ENCODE measurements at regions not wholly inside any gene's neighbourhood (a gene's known extent, or its start where the extent isn't known, plus 50 kb on each side); places are given as distances from the start of the nearest gene placed in this dataset.

DNA sequence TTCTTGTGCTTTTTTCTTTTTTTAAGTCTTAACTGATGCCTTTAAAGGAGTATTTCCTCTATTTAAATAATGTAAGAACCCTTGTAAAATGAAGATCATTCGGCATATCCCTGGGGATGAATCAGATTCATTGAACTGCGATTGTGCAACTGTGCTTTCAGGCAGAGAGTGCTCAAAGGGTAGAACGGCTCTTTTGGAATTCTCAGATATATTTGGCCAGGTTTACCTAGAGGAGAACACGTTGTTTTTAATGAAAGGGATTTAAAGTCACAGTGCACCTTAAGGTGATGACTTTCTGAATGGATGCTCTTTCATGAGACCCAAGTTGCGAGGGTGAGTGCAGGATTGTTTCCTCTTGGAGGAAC, 51.6 kb upstream of the ELOVL6 start:
- TF ChIP-seq, protein P1, sequence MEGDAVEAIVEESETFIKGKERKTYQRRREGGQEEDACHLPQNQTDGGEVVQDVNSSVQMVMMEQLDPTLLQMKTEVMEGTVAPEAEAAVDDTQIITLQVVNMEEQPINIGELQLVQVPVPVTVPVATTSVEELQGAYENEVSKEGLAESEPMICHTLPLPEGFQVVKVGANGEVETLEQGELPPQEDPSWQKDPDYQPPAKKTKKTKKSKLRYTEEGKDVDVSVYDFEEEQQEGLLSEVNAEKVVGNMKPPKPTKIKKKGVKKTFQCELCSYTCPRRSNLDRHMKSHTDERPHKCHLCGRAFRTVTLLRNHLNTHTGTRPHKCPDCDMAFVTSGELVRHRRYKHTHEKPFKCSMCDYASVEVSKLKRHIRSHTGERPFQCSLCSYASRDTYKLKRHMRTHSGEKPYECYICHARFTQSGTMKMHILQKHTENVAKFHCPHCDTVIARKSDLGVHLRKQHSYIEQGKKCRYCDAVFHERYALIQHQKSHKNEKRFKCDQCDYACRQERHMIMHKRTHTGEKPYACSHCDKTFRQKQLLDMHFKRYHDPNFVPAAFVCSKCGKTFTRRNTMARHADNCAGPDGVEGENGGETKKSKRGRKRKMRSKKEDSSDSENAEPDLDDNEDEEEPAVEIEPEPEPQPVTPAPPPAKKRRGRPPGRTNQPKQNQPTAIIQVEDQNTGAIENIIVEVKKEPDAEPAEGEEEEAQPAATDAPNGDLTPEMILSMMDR (IDR thresholded peaks at IDR 0.05), result no peak
- TF ChIP-seq ZFX (IDR thresholded peaks at IDR 0.05; ENCODE audit: borderline replicate concordance), result no peak

Data from 22Rv1 (cell line).